ENCODE measurements at regions not wholly inside any gene's neighbourhood (a gene's known extent, or its start where the extent isn't known, plus 50 kb on each side); places are given as distances from the start of the nearest gene placed in this dataset.

DNA sequence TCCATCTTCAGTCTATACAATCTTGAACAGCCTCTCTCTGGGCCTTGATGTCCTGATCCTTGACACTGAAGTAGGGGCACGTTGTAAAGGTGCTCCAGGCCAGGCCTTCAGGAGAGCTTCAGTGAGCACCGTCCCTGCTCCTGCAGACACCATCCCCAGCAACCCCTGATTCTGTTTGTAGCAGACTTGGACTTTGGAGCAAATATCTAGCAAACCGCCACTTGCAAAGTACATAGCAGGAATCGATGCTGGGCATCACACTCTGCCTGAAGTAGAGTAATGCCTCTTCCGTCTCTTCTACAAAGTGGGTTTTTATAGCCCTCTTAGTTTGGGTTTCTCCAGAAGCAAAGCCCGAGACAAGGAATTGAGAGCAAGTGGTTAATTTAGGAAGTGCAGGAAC is 169.1 kb downstream of the SALL1 start:
- no peaks in the 10 kb centered on the region for H3K36me3 ChIP-seq
- no peaks in the 10 kb centered on the region for H3K9me3 ChIP-seq
- TF ChIP-seq, protein P1, sequence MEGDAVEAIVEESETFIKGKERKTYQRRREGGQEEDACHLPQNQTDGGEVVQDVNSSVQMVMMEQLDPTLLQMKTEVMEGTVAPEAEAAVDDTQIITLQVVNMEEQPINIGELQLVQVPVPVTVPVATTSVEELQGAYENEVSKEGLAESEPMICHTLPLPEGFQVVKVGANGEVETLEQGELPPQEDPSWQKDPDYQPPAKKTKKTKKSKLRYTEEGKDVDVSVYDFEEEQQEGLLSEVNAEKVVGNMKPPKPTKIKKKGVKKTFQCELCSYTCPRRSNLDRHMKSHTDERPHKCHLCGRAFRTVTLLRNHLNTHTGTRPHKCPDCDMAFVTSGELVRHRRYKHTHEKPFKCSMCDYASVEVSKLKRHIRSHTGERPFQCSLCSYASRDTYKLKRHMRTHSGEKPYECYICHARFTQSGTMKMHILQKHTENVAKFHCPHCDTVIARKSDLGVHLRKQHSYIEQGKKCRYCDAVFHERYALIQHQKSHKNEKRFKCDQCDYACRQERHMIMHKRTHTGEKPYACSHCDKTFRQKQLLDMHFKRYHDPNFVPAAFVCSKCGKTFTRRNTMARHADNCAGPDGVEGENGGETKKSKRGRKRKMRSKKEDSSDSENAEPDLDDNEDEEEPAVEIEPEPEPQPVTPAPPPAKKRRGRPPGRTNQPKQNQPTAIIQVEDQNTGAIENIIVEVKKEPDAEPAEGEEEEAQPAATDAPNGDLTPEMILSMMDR (IDR thresholded peaks at IDR 0.05), result no peak
- no peak for TF ChIP-seq POLR2AphosphoS5 (IDR thresholded peaks at IDR 0.05; ENCODE audit: insufficient read depth in 1 of 2, low read depth in 1 of 2)
- TF ChIP-seq POLR2A (IDR thresholded peaks at IDR 0.05), result no peak
- DNase-seq (ENCODE audit: extremely low spot score in 2 of 2), result no peak
- no peak overlapping the region for H3K4me3 ChIP-seq
- no peaks in the 10 kb centered on the region for H3K4me1 ChIP-seq
- no peak overlapping the region for H3K27ac ChIP-seq
- H3K27me3 ChIP-seq, result no peaks in the 10 kb centered on the region
- intact Hi-C loops (cut with DNase I), result no loop called here

DNA sequence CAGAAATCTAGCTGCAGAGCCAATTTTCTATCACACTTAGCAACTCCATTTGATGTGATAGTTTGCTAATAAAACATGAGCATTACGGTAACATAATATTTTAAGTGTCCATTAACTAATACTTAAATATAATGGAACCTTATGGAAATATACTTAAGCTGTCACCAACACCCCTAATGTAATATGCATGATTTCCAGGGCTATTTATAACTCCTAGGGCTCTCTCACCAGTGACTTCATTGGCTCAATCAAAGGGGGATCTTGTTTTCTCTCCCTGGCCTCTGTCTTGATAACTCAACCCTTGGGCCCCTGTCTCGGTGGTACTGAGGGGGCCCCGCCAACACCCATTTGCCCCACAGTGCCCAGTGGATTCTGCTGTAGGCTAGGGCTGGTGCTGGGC is 170.4 kb downstream of the SALL1 start:
- TF ChIP-seq, protein P1 (IDR thresholded peaks at IDR 0.05), result no peak
- TF ChIP-seq POLR2A (IDR thresholded peaks at IDR 0.05) (no peak), POLR2AphosphoS5 (IDR thresholded peaks at IDR 0.05; ENCODE audit: insufficient read depth in 1 of 2, low read depth in 1 of 2) (no peak)
- intact Hi-C loops (cut with DNase I), result no loop called here

DNA sequence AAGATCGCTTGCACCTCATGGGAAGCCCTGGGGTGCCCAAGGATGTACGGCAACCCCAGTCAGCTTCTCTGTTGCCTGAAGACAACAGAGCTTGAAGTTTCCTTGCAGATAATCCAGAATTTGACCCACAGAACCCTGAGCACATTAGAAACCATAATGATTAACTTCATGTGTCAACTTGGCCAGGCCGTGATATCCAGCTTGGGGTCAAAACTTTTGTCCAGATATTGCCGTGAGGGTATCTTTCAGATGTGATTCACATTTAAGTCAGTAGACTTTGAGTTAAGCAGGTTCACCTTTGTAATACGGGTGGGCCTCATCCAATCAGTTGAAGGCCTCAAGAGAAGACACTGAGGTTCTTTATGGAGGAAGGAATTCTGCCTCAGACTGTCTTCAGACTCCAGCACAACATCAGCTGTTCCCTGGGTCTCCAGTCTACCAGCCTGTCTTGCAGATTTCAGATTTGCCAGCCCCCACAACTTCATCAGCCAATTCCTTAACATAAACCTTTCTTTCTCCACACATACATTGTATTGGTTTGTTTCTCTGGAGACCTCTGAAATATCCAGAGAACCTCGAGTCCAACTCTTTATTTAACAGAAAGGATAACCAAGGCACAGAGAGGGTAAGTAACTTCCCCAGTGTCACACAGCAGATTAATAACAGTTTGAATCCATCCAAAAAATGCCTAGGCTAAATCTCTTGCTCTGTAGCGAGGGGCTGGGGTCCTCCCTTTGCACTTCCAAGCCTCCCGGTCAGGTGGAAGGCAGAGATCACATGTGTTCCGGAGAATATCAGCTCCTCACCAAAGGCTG is 171.1 kb downstream of the SALL1 start:
- DNase-seq (ENCODE audit: extremely low spot score in 2 of 2), result no peak
- Histone ChIP-seq H3K4me1 (no peaks in the 10 kb centered on the region), H3K27ac (no peak overlapping the region), H3K9me3 (no peaks in the 10 kb centered on the region), H3K27me3 (no peaks in the 10 kb centered on the region), H3K36me3 (no peaks in the 10 kb centered on the region), H3K4me3 (no peak overlapping the region)
- TF ChIP-seq POLR2A (IDR thresholded peaks at IDR 0.05) (no peak), POLR2AphosphoS5 (IDR thresholded peaks at IDR 0.05; ENCODE audit: insufficient read depth in 1 of 2, low read depth in 1 of 2) (no peak)
- TF ChIP-seq, protein P1 (IDR thresholded peaks at IDR 0.05), result no peak
- intact Hi-C loops (cut with DNase I), result no loop called here

More for the DNA sequence above, 170.4 kb downstream of the SALL1 start:
- H3K4me3 ChIP-seq, result no peak overlapping the region
- H3K36me3 ChIP-seq, result no peaks in the 10 kb centered on the region
- no peak for DNase-seq (ENCODE audit: extremely low spot score in 2 of 2)
- H3K9me3 ChIP-seq, result no peaks in the 10 kb centered on the region
- no peaks in the 10 kb centered on the region for H3K4me1 ChIP-seq
- no peaks in the 10 kb centered on the region for H3K27me3 ChIP-seq
- no peak overlapping the region for H3K27ac ChIP-seq

DNA sequence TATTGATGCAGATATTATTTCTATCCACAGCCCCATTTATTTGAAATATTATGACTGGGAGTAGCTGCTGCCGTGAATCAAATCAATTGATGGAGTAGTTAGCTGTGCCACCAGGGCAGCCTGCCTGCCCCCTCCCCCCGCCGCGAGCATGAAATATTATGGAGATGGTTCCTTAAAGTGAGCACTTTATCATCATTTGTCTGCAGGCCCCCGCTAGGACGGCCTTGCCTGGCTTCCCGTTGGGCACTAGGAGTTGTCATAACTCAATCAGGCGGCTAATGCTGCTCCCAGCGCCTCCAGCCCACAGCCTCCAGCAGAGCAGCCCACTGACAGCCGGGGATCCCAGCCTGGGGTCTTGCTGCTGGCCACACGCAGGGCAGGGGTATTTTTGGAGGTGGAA is 173.9 kb downstream of the SALL1 start:
- no peak for DNase-seq (ENCODE audit: extremely low spot score in 2 of 2)
- no peak overlapping the region for H3K27ac ChIP-seq
- H3K36me3 ChIP-seq, result no peaks in the 10 kb centered on the region
- intact Hi-C loops (cut with DNase I), result no loop called here
- H3K27me3 ChIP-seq, result no peaks in the 10 kb centered on the region
- no peaks in the 10 kb centered on the region for H3K4me1 ChIP-seq
- no peak overlapping the region for H3K4me3 ChIP-seq
- H3K9me3 ChIP-seq, result no peaks in the 10 kb centered on the region
- TF ChIP-seq, protein P1 (IDR thresholded peaks at IDR 0.05), result no peak
- no peak for TF ChIP-seq POLR2A (IDR thresholded peaks at IDR 0.05)
- no peak for TF ChIP-seq POLR2AphosphoS5 (IDR thresholded peaks at IDR 0.05; ENCODE audit: insufficient read depth in 1 of 2, low read depth in 1 of 2)

DNA sequence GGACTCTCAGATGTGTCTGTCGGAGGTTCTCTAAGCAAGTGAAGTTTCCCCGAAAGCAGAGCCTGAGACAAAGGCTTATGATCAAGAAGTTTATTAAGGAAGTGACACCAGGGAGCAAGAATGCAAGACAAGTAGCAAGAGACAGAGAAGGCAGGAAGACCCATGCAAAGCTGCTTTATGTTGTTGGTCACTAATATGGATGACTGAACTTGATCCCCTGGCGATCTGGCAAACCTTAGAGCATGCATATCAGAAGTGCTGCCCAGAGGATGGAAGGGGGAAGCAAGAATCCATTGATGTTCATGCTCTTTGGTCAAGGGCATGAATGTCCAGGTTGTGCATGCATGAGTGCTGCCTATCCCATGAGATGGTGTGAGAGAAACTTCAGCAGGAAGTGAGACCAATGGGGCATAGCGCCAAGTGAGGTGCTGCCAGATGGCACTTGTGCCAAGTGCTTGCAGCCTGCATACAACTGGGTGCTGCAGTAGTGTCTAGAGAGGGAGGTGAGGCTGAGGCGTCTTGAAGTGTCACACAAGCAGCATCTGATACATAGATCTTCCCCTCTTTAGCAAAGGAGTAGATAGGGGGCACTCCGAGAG is 176.5 kb downstream of the SALL1 start:
- no peak overlapping the region for H3K27ac ChIP-seq
- no peak for DNase-seq (ENCODE audit: extremely low spot score in 2 of 2)
- H3K4me3 ChIP-seq, result no peak overlapping the region
- H3K9me3 ChIP-seq, result no peaks in the 10 kb centered on the region
- intact Hi-C loops (cut with DNase I), result no loop called here
- TF ChIP-seq POLR2A (IDR thresholded peaks at IDR 0.05), result no peak
- TF ChIP-seq, protein P1 (IDR thresholded peaks at IDR 0.05), result no peak
- TF ChIP-seq POLR2AphosphoS5 (IDR thresholded peaks at IDR 0.05; ENCODE audit: insufficient read depth in 1 of 2, low read depth in 1 of 2), result no peak
- H3K36me3 ChIP-seq, result no peaks in the 10 kb centered on the region
- H3K4me1 ChIP-seq, result no peaks in the 10 kb centered on the region
- no peaks in the 10 kb centered on the region for H3K27me3 ChIP-seq
